HG02798 (cell line): ENCODE measurements at regions not wholly inside any gene's neighbourhood (a gene's known extent, or its start where the extent isn't known, plus 50 kb on each side); places are given as distances from the start of the nearest gene placed in this dataset.
A peak's percentile ranks its signal among the peaks of the same experiment; 100 is the strongest.

Experiments used
- ATAC-seq: cut with Tn5 transposase; IDR thresholded peaks from one replicate; pipeline ENCODE4 v1.9.1; 2021; ENCODE audit warnings: mild to moderate bottlenecking; ENCODE audit not compliant: unreplicated experiment, poor library complexity

DNA sequence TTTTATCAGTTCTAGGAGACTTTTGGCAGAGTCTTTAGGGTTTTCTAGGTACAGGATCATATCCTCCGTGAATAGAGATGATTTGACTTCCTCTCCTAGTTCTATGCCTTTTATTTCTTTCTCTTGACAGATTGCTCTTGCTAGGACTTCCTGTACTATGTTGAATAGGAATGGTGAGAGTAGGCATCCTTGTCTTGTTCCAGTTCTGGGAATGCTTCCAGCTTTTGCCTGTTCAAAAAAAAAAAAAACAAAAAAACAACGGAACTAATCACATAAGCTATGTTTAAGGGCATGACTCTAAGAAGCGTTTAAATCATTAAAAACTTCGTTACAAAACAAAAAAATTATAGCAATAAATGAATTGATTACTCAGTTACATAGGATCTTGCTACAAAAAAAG is 145.7 kb downstream of the NUP35 start:
- no peak for ATAC-seq

DNA sequence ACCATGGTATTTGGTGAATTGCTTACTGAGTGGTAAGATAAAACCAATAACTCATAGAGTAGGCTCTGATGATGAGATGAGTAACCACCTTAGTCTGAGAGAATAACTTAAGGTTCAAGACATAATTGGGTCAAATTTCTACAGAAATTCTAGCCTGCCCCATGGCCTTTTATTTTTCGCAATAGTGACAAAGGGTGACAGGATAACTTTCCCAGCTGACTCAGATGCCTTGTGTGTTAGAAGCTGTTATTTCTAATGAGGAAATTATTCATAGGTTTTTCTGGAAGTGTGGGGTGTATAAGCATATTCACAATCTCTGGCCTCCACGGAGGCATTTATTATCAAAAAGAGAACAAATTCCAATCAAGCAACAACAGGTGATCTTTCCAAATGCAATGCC is 159.0 kb downstream of the NUP35 start:
- no peak for ATAC-seq

DNA sequence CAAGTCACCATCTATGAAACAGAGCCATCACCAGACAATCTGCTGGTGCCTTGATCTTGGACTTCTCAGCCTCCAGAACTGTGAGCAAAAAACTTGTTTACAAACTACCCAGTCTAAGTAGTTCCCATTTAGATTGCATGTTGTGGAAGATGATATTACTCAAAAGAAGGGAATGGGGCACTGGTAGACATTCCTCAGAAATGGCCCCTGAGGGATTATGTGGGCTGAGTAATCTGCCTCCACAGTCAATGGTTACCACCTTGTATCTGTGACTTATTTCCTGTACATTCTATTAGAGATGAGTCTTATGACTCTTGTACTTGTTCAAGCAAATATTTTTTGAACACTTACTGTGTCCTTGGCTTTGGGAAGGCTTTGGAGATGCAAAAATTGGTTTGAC is 160.4 kb downstream of the NUP35 start:
- no peak for ATAC-seq

DNA sequence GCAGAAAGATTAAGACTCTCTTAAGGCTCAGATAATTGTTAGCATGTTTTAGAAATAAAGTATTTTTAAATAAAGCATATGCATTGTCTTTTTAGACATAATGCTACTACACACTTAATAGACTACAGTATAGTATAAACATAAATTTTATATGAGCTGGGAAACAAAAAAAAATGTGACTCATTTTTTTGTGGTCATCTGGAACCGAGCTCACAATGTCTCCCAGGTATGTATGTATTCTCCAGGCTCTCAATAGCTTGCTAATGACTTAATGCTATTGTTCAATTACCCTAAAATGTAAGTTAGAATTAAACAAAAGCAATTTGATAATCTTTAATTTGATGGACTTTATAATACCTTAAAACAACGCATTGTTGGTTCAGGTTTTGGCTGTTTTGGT is 167.2 kb downstream of the NUP35 start:
- ATAC-seq, result no peak

DNA sequence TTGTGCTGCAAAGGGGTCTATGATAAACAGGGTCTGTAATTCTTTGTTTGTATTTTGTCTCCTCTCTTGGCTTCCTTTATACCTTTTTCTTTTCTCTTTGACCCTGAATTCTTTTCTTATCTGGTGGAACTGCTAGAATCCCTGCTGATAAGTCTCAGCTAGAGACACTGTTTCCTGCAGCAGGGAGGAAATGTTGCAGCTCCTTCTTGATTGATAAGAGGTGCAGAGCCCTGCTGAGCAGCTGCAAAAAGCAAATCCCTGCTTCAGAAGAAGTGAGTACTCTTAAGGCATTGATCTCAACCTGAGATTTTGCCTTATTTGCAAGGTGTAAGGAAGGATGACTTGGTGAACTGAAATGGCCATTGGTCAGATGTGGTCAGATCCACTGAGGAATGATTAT is 167.8 kb downstream of the NUP35 start:
- no peak for ATAC-seq

DNA sequence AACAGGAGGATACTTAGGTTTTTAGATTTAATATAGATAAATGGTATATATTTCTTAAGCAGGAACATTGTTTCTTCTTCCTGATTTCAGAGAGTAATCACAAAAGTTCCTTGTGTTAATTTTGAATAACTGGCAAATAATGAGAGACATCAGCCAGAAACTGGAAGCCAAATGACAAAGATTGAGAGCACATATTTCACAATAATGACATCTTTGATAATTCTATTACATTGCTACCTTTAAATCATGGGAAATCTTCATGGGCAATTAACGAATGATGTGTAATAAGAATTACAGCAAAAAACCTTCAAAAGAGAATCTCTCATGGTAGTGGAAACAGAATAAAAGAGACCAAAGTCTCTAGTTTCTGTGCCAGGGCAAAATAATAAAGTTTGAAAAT is 215.1 kb downstream of the NUP35 start:
- ATAC-seq, result no peak

DNA sequence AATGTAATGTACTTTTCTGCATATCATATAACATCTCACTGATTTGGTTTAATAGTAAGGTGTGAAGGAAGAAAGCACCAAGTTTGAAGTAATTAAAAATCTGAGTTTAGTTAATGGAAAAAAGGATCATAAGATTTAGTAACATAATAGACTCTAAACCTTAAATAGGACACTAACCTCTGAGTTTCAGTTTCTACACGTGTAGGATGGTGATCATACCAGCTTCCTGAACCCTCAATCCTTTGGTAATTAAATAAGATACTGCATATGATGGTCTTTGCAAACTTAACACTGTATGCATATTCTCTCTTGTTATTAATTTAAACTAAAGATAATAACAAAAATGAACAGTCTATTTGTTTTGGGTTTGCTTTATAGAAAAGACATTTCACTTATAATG is 216.8 kb downstream of the NUP35 start:
- ATAC-seq, result no peak

DNA sequence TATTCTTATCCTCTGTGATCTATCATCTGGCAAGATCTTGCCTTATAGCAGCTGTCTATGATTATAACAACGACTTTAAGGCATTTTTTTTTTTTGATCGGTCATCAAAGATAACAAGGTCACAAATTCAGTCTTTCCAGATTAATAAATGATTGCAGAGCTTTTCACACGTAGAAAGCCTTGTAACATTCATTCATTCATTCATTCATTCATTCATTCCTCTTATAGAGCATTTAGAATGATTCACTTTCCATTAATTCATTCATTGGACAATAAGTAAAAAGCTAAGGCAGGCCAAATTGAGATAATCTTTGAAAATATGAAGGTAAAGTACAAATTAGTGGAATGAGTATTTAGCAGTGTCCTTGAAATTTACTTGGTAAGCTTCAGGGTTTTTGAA is 223.7 kb downstream of the NUP35 start:
- ATAC-seq, result no peak

DNA sequence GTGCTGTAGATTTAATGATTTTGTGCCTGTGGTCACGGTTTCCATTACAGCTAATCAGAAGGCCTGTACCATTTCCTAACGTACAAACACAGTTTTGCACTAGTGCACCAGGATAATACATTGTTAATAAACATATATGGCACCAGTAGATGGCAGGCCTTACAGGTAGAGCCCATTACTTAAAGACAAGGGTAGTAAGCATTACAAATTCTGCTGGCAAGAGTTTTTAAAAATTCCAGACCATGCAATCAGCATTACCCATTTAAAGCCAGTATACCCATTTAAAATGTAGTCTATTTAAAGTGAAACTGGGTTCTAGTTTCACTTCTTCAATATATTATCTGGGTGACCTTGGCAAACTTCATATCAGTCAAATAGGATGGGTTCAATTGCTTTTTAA is 224.2 kb downstream of the NUP35 start:
- ATAC-seq, result peak; percentile 75

DNA sequence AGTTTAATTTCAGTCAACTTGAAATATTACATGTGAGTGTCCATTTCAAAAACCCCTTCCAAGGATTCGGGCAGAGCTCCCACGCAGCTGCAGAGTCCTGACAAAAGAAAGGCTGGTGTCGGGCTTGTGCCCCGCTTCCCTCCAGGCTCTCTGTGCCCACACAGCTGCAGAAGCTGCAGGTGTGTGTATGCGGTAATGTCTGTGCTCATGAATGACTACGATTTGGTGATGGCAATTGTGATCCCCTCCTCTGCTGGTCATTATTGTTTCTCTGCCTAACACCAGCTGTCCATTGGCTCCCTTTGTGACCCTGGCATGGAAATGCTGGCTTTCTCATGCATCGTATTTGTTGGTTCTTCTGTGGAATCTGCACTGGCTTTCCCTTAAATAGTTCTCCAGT is 224.8 kb downstream of the NUP35 start:
- peak; percentile 66 for ATAC-seq

DNA sequence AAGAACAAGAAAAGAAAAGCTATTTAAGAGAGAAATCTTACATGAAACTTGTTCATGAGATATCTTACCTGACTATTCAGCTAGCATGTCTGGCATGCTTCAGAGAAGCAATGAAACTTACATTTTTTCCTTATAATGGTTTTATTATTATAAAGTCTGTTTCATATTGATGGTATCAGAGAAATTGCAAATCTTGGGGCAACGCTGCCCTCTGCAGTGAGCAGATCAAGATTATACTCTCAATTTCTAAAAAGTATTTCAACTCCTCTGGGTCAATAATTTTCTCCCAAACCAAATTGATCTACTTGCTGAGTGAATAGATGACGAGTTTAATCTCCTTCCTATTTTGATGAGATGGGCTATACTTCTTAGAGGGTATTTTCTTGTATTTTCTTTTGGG is 235.6 kb downstream of the NUP35 start:
- no peak for ATAC-seq

DNA sequence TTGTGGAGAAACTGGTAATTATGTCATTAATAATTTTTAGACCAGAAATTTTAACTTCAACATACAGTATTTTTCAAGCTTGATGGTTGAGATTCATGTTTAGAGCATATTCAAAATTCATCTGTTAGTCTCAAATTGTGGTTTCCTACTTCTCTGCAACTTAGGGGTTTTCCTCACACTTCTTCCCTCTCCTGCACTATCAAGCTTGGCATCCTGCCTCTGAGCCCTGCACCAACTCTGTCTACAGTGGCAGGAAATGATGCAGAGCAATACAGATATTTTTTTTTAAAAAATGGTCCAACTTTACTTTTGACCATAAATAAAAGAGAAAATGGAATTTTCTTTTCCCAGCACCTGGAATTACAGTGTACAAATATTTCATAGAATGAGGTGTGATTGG is 247.3 kb downstream of the NUP35 start:
- ATAC-seq, result no peak

DNA sequence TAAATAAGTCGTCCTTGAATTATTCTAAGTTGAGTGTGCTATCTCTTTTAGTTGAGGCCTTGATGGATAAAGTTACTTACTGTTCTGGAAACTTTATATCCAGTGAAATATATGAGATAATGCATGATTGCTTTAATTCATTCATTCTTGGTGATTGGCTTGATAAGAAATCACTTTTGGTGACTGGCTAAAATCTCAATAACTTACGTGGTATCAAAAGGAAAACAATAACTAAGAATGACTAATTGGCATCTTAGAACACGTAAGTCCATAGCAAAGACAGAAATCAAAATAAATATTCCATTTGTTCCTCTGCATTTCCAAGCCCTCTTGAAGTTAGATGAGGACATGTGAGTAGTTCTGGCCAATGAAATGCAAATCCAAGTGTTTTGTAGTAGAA is 251.6 kb downstream of the NUP35 start:
- no peak for ATAC-seq

DNA sequence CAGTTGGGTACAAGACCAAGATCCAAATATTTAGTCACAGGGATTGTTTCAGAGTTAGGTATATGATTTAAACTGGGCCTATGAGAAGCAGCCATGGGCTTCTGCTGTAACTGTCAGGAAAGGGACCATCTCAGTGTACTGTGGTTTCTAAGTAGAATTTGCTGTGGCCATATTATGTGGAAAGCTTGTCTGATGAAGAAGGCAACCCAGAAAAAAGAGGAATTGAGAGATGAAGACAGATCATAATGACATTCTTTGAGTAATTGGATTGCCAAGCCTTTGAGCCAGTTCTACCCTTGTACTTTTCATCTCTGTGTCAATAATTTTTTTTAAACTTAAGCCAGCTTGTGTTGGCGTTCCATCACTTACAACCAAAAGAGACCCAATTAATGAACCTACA is 259.6 kb downstream of the NUP35 start:
- ATAC-seq, result peak; percentile 31

DNA sequence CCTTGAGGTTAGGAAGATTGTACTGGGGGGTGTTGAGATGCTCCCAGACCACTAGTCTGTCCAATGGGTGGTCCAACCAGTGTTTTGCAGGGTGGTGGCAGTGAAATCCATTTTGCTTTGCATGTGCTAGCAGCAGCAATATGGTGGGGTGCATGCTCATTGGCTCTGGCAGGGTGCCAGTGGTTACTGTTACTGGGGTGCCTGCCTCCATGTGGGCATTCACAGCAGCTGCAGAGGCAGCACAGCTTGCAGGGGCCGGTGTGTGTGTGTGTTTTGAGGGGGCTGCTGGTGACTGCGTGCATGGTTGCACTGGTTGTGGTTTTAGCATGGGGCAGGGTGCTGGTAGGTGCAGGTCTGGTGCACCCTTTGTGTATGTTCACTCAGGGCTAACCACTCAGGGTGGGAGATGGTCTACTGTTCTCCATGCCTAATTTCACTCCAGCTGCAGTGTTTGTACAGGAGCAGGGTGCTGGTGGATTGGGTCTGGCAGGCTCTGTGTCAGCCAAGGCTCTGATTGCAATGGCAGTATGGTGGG is 265.4 kb downstream of the NUP35 start:
- no peak for ATAC-seq

DNA sequence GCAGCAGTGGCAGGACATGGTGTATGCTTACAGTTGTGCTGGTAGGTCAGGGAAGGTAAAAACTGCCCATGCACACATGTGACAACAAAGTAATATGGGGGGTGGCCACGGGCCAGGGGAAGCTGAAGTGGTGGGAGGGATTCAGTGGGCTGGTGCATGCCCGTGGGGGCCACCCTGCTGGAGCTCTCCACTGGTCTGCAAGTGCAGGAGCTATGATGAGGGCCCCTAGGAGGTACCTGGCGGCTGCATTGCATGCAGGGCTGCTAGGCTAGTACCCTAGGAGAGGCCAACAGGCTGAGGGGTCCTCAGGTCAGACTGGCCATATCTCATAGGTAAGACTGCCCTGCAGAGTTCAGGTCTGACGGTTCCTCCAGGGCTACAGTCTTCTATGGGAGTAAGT is 265.9 kb downstream of the NUP35 start:
- ATAC-seq, result no peak

DNA sequence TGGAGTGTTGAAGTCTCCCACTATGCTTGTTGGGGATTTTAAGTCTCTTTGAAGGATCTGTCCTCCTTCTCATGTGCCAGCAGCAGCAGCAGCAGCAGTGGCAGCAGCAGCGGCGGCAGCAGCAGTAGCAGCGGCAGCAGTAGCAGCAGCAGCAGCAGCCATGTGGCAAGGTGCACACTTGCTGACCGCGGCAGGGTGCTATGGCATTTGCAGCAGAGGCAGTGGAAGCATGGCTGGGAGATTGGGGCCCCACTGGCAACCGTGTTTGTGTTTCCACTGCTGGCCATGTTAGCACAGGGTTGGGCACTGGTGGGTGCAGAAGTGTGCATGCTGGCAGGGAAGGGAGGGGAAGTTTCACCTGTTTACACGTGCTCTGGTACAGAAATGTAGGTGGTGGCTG is 280.1 kb downstream of the NUP35 start:
- no peak for ATAC-seq

DNA sequence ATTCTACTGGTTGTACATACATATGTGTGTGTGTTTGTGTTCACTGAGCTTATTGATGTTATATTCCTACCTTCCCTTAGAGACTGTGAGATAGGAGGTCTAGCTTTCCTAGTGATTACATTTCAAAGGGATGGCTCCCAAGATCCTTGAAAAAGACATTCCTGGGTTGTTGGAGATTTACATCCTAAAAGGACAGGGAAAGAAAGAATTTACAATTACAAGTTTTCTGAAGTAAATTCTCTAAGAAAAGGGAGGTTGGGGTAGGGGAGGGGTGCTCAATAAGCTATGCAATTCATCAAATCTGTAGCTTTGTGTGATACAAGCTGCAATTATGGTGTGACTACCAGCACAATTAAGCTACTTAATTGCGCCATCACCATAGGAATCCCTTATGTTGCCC is 284.3 kb downstream of the NUP35 start:
- ATAC-seq, result no peak

DNA sequence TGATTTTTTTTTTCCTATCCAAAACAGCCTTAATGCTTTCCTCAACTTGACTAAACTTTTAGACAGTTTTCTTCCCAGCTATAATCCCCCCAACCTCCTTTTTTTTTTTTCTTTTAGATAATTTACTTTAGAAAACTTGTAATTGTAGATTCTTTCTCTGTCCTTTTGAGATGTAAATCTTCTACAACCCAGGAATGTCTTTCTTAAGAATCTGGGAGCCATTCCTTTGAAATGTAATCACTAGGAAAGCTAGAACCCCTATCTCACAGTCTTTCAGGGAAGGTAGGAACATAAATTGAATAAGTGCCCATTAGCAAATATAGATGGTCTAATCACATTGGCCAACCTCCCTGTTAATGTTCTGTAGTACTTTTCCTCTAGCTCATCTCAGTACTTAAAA is 285.4 kb downstream of the NUP35 start:
- ATAC-seq, result no peak

DNA sequence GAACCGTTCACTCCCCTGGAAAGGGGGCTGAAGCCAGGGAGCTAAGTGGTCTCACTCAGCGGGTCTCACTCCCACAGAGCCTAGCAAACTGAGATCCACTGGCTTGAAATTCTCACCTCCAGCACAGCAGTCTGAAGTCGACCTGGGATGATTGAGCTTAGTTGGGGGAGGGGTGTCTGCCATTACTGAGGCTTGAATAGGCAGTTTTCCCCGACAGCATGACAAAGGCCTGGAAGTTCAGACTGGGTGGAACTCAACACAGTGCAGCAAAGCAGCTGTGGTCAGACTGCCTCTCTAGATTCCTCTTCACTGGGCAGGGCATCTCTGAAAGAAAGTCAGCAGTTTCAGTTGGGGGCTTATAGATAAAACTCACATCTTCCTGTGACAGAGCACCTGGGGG is 292.5 kb downstream of the NUP35 start:
- no peak for ATAC-seq

DNA sequence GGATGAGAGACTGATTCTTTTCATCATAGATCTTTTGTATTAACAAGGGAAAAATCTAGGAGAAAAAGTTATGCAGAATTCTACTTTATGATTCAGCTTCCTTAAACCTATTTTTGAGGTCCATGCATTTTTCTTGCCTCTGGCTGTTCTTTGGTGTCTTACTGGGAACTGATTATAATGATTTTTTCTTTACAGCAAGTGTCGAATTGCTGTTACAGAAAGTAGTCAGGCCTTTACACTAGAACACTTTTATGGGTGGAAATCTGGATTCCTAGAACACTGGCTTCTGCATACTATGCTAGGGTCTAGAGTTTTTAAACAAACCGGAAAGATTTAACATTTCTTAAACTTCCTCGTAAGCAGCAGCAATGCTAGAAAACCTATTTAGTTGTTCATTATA is 302.6 kb downstream of the NUP35 start:
- no peak for ATAC-seq

DNA sequence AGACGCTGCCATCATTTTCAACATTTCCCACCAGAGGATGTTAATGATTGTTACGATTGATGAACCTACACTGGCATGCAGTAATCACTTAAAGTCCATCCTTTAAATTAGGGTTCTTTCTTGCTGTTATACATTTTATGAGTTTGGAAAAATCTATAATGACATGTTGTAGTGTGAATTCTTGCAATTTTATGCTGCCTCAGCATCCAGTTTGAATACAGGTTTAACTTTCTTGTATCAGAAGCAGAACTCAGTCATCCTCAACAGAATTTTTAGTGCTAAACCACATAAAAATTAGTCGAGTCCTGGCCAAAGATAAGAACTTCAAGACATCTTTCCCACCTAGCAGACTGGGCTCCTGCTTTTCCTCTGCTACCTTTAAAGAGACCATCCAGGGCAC is 303.3 kb downstream of the NUP35 start:
- no peak for ATAC-seq

DNA sequence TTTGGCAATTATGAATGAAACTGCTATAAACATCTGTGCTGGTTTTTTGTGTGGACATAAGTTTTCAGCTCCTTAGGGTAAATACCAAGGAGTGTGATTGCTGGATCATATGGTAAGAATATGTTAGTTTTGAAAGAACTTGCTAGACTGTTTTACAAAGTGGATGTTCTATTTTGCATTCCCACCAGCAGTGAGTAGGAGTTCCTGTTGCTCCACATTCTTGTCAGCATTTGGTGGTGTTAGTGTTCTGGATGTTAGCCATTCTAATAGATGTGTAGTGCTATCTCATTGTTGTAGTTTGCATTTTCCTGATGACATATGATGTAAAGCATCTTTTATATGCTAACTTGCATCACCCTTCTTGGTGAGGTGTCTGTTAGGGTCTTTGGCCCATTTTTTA is 304.6 kb downstream of the NUP35 start:
- ATAC-seq, result no peak
